ENCODE measurements at regions not wholly inside any gene's neighbourhood (a gene's known extent, or its start where the extent isn't known, plus 50 kb on each side); places are given as distances from the start of the nearest gene placed in this dataset.
"Not testable (repeated sequence)": the region's sequence is repeated elsewhere in the genome, so short reads cannot be mapped to it uniquely, and the experiment has no call there.

GRCh38 chr5:18003312-18003711 is 369.1 kb downstream of the TAF11L14 start:
- ATAC-seq (no peak), DNase-seq (no peak)
- TF ChIP-seq POLR2A (IDR thresholded peaks at IDR 0.05), result no peak
- Histone ChIP-seq H3K27ac (no peak overlapping the region), H3K27me3 (no peaks in the 10 kb centered on the region), H3K4me1 (no peaks in the 10 kb centered on the region), H3K36me3 (replicated peaks in 1 of 2; ENCODE audit: insufficient read depth in 1 of 2, low read depth in 2 of 2) (no peaks in the 10 kb centered on the region), H3K9me3 (no peaks in the 10 kb centered on the region), H3K4me3 (no peak overlapping the region)
- intact Hi-C loops (cut with DNase I), result no loop called here

DNA sequence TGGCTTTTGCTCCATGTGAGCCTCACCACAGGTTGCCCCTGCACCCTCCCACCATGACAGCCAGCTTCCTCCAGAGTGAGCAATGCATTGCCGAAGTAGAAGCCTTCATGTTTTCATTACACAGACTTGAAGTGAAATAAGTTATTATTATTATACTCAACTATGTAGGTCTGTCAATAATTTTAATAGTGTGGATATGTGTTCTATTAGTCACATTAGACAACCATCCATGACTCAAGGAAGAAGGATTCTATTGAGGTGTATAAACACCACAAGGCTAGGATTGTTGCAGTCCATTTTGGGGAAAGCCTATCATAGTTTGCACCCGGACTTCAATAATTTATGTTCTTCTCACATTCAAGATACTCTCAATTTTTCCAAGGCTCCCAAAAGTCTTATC is 369.5 kb downstream of the TAF11L14 start:
- 65 to 67% methylated on average over 2 of the region's 2 CpGs for WGBS, 2 donors
- intact Hi-C loops (cut with DNase I), result no loop called here

DNA sequence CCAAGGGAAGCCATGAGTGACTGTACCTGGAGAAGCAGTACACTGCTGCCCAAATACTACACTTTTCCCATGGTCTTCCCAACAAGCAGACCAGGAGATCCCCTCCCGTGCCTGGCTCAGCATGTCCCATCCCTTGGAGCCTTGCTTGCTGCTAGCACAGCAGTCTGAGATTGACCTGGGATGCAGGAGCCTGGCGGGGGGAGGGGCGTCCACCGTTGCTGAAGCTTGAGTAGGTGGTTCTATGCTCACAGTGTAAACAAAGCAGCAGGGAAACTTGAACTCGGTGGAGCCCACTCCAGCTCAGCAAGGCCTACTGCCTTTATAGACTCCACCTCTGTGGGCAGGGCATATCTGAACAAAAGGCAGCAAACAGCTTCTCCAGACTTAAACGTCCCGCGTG is 372.0 kb downstream of the TAF11L14 start:
- H3K9me3 ChIP-seq; intact Hi-C loops (cut with DNase I); H3K27me3 ChIP-seq; H3K4me1 ChIP-seq; DNase-seq; H3K4me3 ChIP-seq; H3K36me3 ChIP-seq (replicated peaks in 1 of 2; ENCODE audit: insufficient read depth in 1 of 2, low read depth in 2 of 2); ATAC-seq; H3K27ac ChIP-seq: not testable (repeated sequence)
- WGBS, 2 donors, result 56 to 77% methylated on average over 8 of the region's 8 CpGs

More for the DNA sequence above, 369.5 kb downstream of the TAF11L14 start:
- TF ChIP-seq POLR2A (IDR thresholded peaks at IDR 0.05), result no peak
- TF ChIP-seq, protein P1, sequence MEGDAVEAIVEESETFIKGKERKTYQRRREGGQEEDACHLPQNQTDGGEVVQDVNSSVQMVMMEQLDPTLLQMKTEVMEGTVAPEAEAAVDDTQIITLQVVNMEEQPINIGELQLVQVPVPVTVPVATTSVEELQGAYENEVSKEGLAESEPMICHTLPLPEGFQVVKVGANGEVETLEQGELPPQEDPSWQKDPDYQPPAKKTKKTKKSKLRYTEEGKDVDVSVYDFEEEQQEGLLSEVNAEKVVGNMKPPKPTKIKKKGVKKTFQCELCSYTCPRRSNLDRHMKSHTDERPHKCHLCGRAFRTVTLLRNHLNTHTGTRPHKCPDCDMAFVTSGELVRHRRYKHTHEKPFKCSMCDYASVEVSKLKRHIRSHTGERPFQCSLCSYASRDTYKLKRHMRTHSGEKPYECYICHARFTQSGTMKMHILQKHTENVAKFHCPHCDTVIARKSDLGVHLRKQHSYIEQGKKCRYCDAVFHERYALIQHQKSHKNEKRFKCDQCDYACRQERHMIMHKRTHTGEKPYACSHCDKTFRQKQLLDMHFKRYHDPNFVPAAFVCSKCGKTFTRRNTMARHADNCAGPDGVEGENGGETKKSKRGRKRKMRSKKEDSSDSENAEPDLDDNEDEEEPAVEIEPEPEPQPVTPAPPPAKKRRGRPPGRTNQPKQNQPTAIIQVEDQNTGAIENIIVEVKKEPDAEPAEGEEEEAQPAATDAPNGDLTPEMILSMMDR (IDR thresholded peaks at IDR 0.05), result no peak
- H3K9me3 ChIP-seq, result no peaks in the 10 kb centered on the region
- no peak overlapping the region for H3K4me3 ChIP-seq
- no peaks in the 10 kb centered on the region for H3K36me3 ChIP-seq (replicated peaks in 1 of 2; ENCODE audit: insufficient read depth in 1 of 2, low read depth in 2 of 2)
- ATAC-seq (no peak), DNase-seq (no peak)
- no peaks in the 10 kb centered on the region for H3K4me1 ChIP-seq
- no peaks in the 10 kb centered on the region for H3K27me3 ChIP-seq
- H3K27ac ChIP-seq, result no peak overlapping the region

DNA sequence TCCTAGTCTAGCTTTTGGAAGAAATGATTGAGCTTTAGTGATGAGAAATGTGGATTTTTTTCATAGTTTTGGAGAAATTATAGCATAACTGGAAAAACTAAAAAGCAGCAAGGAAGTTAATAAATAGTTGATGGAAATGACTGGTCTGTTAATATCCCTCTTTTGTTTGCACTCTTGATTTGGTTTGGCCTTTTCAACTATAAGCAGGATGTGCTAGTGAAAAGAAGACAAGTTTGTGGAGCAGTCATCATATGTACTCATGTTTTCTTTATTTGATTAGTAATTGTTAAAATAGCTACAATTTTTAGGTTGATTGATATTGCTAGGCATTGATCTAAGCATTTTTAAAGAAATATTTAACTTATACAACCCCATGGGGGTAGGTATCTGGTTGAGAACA is 374.7 kb downstream of the TAF11L14 start:
- no peaks in the 10 kb centered on the region for H3K36me3 ChIP-seq (replicated peaks in 1 of 2; ENCODE audit: insufficient read depth in 1 of 2, low read depth in 2 of 2)
- H3K4me3 ChIP-seq, result no peak overlapping the region
- H3K9me3 ChIP-seq, result no peaks in the 10 kb centered on the region
- H3K27ac ChIP-seq, result no peak overlapping the region
- TF ChIP-seq, protein P1 (IDR thresholded peaks at IDR 0.05), result no peak
- TF ChIP-seq POLR2A (IDR thresholded peaks at IDR 0.05), result no peak
- intact Hi-C loops (cut with DNase I), result no loop called here
- ATAC-seq, result no peak
- no peak for DNase-seq
- no peaks in the 10 kb centered on the region for H3K27me3 ChIP-seq
- H3K4me1 ChIP-seq, result no peaks in the 10 kb centered on the region

DNA sequence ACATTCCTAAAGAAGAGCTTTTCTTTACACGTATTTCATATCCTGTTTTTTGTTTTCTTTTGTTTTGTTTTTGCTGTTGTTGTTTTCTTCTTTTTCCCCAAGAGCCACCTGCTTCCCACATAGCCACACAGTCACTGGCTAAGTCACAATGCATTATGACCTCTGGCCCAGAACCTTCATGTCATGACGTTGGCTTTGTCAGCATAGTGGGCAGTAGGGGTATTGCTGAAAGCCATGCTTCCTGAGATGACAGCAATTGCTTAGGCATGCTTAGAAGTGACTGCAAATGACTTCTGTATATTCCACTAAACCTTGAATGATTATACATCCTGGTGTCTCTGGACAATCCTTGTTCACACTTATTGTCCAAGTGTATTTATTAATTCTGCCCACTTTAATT is 375.8 kb downstream of the TAF11L14 start:
- ATAC-seq (no peak), DNase-seq (no peak)
- H3K27me3 ChIP-seq, result no peaks in the 10 kb centered on the region
- no peaks in the 10 kb centered on the region for H3K36me3 ChIP-seq (replicated peaks in 1 of 2; ENCODE audit: insufficient read depth in 1 of 2, low read depth in 2 of 2)
- TF ChIP-seq, protein P1 (IDR thresholded peaks at IDR 0.05), result no peak
- no peaks in the 10 kb centered on the region for H3K9me3 ChIP-seq
- H3K4me1 ChIP-seq, result no peaks in the 10 kb centered on the region
- 27 to 28% methylated on average over 2 of the region's 2 CpGs for WGBS, 2 donors
- H3K27ac ChIP-seq, result no peak overlapping the region
- intact Hi-C loops (cut with DNase I), result no loop called here
- no peak overlapping the region for H3K4me3 ChIP-seq

DNA sequence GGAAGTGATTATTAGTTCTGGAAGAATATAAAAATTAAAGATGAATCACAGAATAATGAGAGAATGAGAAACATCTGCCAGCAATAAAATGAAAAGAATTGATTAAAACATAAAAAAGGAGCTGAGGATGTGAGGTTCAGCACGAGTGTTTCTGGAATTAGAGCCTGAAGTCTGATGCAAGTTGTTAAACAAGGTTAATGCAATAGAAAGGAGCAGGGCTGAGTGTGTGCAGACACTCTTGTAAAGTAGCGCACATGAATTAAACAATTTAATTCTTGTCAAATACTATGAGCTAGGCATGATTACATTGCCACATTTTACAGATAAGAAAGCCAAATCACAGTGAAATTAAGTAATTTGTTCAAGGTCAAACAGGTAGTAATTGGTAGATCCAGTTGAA is 384.2 kb downstream of the TAF11L14 start:
- H3K4me3 ChIP-seq, result no peak overlapping the region
- 18 to 19% methylated on average over 2 of the region's 2 CpGs for WGBS, 2 donors
- no peak for DNase-seq
- H3K36me3 ChIP-seq (replicated peaks in 1 of 2; ENCODE audit: insufficient read depth in 1 of 2, low read depth in 2 of 2), result no peaks in the 10 kb centered on the region
- no peaks in the 10 kb centered on the region for H3K27me3 ChIP-seq
- intact Hi-C loops (cut with DNase I), result no loop called here
- H3K9me3 ChIP-seq, result no peaks in the 10 kb centered on the region
- H3K4me1 ChIP-seq, result no peaks in the 10 kb centered on the region
- H3K27ac ChIP-seq, result no peak overlapping the region
- ATAC-seq, result no peak
- TF ChIP-seq, protein P1 (IDR thresholded peaks at IDR 0.05), result no peak
- no peak for TF ChIP-seq POLR2A (IDR thresholded peaks at IDR 0.05)

All from body of pancreas (tissue), 4 donors.